C4-2B (cell line): ENCODE measurements at regions not wholly inside any gene's neighbourhood (a gene's known extent, or its start where the extent isn't known, plus 50 kb on each side); places are given as distances from the start of the nearest gene placed in this dataset.

Experiments used
- CTCF ChIP-seq: fragments of 450-650 bp; conservative IDR thresholded peaks from 2 replicates; pipeline ENCODE4 v1.5.1; 2017; ENCODE audit warnings: mild to moderate bottlenecking
- ZFX ChIP-seq: fragments of 450-650 bp; IDR thresholded peaks from 2 replicates; pipeline ENCODE4 v1.6.1; 2017

- no peak for TF ChIP-seq CTCF
- TF ChIP-seq ZFX = no peak
These were observed 78.1 kb upstream of the PCDH9 start for GRCh38 chr13:67308004-67308772.
